Ascending aorta (tissue), 2 donors: ENCODE measurements at regions not wholly inside any gene's neighbourhood (a gene's known extent, or its start where the extent isn't known, plus 50 kb on each side); places are given as distances from the start of the nearest gene placed in this dataset.

Source experiments
- DNase-seq, 2 donors: peaks; one replicate each; pipeline ENCODE4 v3.0.0-alpha.2; 2019; ENCODE audit warnings: low spot score in 2 of 2
- H3K27ac ChIP-seq, 2 donors: fragments of 200-600 bp; sonication (generic); one replicate each; pipeline ENCODE4 v1.5.1; 2016 to 2017; ENCODE audit warnings: mild to moderate bottlenecking in 1 of 2
- H3K27me3 ChIP-seq: fragments of 200-600 bp; sonication (generic); one replicate; pipeline ENCODE4 v1.5.1; 2017
- H3K36me3 ChIP-seq, 2 donors: fragments of 200-600 bp; sonication (generic); one replicate each; pipeline ENCODE4 v1.5.1; 2016
- H3K4me1 ChIP-seq, 2 donors: fragments of 200-600 bp; sonication (generic); one replicate each; pipeline ENCODE4 v1.5.1; 2016 to 2017; ENCODE audit warnings: mild to moderate bottlenecking in 1 of 2
- H3K4me3 ChIP-seq, 2 donors: fragments of 200-600 bp; sonication (generic); one replicate each; pipeline ENCODE4 v1.5.1; 2016 to 2017; ENCODE audit warnings: mild to moderate bottlenecking in 1 of 2
- H3K9me3 ChIP-seq, 2 donors: fragments of 200-600 bp; sonication (generic); one replicate each; pipeline ENCODE4 v1.5.1; 2016
- intact Hi-C: fragments of 100-400 bp; cut with DNase I; formaldehyde crosslinking; loops from one replicate; pipeline ENCODE4 v1.15.1; 2023
- TF ChIP-seq, protein P1 (sequence below), 3 experiments: fragments of 200-600 bp in 2 of 3; fragments of 450-650 bp in 1 of 3; sonication (generic) in 2 of 3; IDR thresholded peaks; one replicate each; pipeline ENCODE4 v1.5.1; 2016 to 2019; ENCODE audit warnings: antibody characterized with exemption in 3 of 3, mild to moderate bottlenecking in 1 of 3, moderate library complexity in 1 of 3

DNA sequence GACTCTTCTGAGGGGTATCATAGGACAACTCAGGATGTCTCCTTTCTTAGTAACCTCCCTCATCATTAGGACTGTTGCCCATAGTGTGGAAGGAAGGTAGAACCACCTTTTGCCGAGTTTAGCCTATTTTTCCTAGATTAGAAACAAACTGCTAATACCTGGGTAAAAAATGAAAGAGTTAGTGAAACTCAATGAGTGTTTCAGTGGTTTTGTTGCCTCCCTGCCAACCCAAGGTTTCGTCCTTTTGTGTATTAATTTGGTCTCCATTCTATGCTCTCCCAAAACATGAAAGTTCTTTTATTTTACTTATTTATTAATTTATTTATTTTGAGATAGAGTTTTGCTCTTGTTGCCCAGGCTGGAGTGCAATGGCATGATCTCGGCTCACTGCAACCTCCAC, 174.9 kb upstream of the KCNJ16 start:
- DNase-seq: no peak
- intact Hi-C loops: loop anchor here (10.0 kb wide), 1 partner anchor 125 kb away; no protein-coding TSS in a partner anchor
- TF ChIP-seq, protein P1, sequence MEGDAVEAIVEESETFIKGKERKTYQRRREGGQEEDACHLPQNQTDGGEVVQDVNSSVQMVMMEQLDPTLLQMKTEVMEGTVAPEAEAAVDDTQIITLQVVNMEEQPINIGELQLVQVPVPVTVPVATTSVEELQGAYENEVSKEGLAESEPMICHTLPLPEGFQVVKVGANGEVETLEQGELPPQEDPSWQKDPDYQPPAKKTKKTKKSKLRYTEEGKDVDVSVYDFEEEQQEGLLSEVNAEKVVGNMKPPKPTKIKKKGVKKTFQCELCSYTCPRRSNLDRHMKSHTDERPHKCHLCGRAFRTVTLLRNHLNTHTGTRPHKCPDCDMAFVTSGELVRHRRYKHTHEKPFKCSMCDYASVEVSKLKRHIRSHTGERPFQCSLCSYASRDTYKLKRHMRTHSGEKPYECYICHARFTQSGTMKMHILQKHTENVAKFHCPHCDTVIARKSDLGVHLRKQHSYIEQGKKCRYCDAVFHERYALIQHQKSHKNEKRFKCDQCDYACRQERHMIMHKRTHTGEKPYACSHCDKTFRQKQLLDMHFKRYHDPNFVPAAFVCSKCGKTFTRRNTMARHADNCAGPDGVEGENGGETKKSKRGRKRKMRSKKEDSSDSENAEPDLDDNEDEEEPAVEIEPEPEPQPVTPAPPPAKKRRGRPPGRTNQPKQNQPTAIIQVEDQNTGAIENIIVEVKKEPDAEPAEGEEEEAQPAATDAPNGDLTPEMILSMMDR (IDR thresholded peaks at IDR 0.05): no peak
- Histone ChIP-seq H3K9me3 (no peaks in the 10 kb centered on the region), H3K36me3 (no peaks in the 10 kb centered on the region), H3K27ac (no peak overlapping the region), H3K4me3 (no peak overlapping the region), H3K4me1 (peaks cover 0 to 4% of the 10 kb centered on the region in 2 donors), H3K27me3 (no peaks in the 10 kb centered on the region)

DNA sequence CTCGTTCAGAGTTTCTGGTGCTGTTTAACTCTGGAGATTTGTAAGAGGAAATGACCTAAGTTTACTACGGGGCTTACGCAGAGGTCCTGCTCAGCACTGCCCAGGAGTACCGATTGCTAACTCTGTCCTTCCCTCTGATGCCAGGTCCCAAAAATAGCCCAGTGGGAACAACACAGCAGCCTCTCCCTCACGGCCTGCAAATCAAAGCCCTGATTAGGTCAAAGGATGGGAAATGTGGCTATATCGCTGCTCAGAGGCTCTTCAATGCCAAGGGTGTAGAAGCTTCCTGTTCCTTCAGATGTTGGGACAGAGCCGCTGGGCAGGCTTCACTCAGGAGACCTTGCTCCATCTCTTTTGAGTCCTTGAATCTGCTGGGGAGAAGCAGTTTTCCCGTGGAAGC, 174.2 kb upstream of the KCNJ16 start:
- Histone ChIP-seq H3K27ac (peak overlapping the region in 1 of 2 donors; percentile 15), H3K9me3 (no peaks in the 10 kb centered on the region), H3K4me1 (peaks cover 0 to 4% of the 10 kb centered on the region in 2 donors), H3K27me3 (no peaks in the 10 kb centered on the region), H3K36me3 (no peaks in the 10 kb centered on the region), H3K4me3 (no peak overlapping the region)
- TF ChIP-seq, protein P1 (IDR thresholded peaks at IDR 0.05): no peak
- DNase-seq: peak in 1 of 2 donors; percentile 71
- intact Hi-C loops: loop anchor here (10.0 kb wide), 1 partner anchor 126 kb away; no protein-coding TSS in a partner anchor

DNA sequence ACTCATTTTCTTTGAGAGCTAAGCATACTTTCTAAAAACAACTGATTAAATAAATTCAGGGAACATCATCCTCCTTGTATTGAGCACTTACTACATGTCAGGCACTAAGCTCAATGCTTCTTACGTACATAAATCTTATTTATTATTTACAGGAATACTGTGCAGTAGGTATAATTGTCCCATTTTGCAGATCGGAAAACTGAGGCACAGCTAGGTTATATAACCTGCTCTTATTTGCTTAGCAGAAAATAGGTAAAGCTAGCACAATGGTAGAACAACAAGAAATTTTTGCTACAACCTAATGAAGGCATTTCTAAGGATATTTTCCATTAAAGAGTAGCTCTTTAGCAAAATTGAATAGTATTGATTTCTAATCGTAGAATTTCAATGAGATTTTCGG, 168.7 kb upstream of the KCNJ16 start:
- peaks cover 0 to 18% of the 10 kb centered on the region in 2 donors for H3K4me1 ChIP-seq
- H3K27me3 ChIP-seq: no peaks in the 10 kb centered on the region
- intact Hi-C loops: loop anchor here (10.0 kb wide), 1 partner anchor 132 kb away; no protein-coding TSS in a partner anchor
- no peak overlapping the region for H3K27ac ChIP-seq
- no peaks in the 10 kb centered on the region for H3K9me3 ChIP-seq
- no peaks in the 10 kb centered on the region for H3K36me3 ChIP-seq
- no peak overlapping the region for H3K4me3 ChIP-seq
- DNase-seq: no peak
- TF ChIP-seq, protein P1 (IDR thresholded peaks at IDR 0.05): no peak

DNA sequence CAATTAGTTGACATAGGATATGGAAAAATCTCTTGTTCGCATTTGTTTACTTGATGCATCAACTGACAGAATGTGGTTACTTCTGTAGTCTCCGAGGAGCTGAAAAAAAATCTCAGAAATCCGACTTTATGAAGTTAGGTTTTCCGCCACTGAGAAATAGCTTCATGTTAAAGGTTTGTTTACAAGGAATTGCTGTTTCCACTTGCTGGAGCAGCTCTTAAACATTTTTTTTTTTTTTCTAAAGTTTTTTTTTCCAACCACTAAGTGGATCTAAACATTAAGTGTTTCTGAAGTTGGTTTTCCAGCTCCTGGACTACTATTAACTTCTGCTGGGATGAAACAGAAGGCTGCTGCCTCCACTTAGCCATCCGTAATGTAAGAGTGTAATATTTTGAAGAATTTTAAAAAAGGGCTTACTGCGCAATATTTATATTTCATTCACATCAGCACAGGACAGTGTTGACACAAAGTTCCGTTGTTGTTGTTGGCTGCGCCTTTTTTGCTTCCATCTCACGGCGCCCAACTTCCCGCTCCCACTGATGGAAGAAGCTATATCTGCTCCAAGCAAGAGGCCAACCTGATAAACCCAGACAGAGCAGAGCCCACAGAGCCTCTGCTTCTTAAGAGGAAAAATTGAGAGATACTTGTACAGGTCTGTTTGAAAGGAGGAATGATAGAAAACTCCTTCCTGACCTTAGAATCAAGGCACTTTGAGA, 167.7 kb upstream of the KCNJ16 start:
- H3K4me1 ChIP-seq: peaks cover 0 to 18% of the 10 kb centered on the region in 2 donors
- H3K4me3 ChIP-seq: no peak overlapping the region
- H3K27me3 ChIP-seq: no peaks in the 10 kb centered on the region
- TF ChIP-seq, protein P1 (IDR thresholded peaks at IDR 0.05): no peak
- no peaks in the 10 kb centered on the region for H3K36me3 ChIP-seq
- DNase-seq: no peak
- peak overlapping the region in 1 of 2 donors; percentile 28 for H3K27ac ChIP-seq
- H3K9me3 ChIP-seq: no peaks in the 10 kb centered on the region
- intact Hi-C loops: loop anchor here (10.0 kb wide), 1 partner anchor 132 kb away; no protein-coding TSS in a partner anchor

DNA sequence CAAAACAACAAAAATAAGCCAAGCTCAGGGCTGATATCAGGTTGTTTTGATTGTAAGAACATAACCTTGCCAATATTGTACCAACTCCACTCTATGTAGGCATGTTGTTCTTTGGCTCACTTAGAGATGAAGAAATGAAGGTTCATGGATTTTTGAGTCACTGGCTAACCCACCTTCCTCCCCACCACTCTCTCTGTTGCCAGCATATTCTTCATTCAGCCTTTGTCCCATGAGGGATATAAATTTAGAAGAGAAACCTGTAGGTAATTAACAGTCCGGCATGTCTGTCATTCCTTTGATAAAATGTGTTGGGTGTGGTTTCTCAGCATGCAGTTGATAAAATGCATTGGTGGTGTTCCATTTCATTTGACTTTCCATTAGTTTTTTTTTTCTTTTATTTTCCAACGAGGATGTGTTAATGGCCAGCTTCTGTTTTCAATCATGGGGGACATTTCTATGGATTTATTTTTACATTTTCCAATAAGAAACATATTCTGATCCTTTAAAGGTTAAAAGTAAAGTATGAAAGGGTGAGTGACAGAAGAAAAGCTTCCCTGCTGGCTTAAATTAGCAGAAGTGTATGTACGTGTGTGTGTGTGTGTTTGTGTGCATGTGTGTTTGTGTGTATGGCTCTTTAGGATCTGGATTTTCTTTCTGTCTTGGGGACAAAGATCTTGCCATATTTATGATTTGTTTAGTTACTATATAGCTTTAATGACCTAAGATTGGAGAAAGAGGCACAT, 166.2 kb upstream of the KCNJ16 start:
- peaks cover 0 to 18% of the 10 kb centered on the region in 2 donors for H3K4me1 ChIP-seq
- H3K27ac ChIP-seq: peak overlapping the region in 1 of 2 donors; percentile 44
- no peak overlapping the region for H3K4me3 ChIP-seq
- no peak for DNase-seq
- H3K9me3 ChIP-seq: no peaks in the 10 kb centered on the region
- intact Hi-C loops: loop anchor here (10.0 kb wide), 1 partner anchor 134 kb away; no protein-coding TSS in a partner anchor
- no peaks in the 10 kb centered on the region for H3K27me3 ChIP-seq
- H3K36me3 ChIP-seq: no peaks in the 10 kb centered on the region
- TF ChIP-seq, protein P1 (IDR thresholded peaks at IDR 0.05): no peak
